Activated T-cell treated with anti-CD3 and anti-CD28 coated beads, Interleukin-2, amount 50 U/mL, for 72 hours (primary cell): ENCODE measurements at regions not wholly inside any gene's neighbourhood (a gene's known extent, or its start where the extent isn't known, plus 50 kb on each side); places are given as distances from the start of the nearest gene placed in this dataset.

ENCODE experiments used
- ATAC-seq, 2 donors: fragments of 150-1000 bp; cut with Tn5 transposase; replicated peaks in 1 of 2; 2 replicates each; pipeline ENCODE4 v1.10.0; 2021; ENCODE audit warnings: moderate library complexity in 2 of 2, mild to moderate bottlenecking in 1 of 2
- DNase-seq, 2 donors: peaks; one replicate each; pipeline ENCODE4 v3.0.0; 2021 to 2022; ENCODE audit warnings: mixed read lengths in 1 of 2
- H3K27ac Mint-ChIP-seq: one replicate; pipeline ENCODE4 v1.8.0; 2022; ENCODE audit warnings: mild to moderate bottlenecking, moderate library complexity, mixed read lengths
- H3K27me3 Mint-ChIP-seq: one replicate; pipeline ENCODE4 v1.8.0; 2022; ENCODE audit warnings: low read depth, mixed read lengths
- H3K36me3 Mint-ChIP-seq, 2 donors: one replicate each; pipeline ENCODE4 v1.8.0; 2022; ENCODE audit warnings: mixed read lengths in 2 of 2, mild to moderate bottlenecking in 1 of 2; ENCODE audit not compliant: insufficient read depth in 2 of 2
- H3K4me1 Mint-ChIP-seq: one replicate; pipeline ENCODE4 v1.8.0; 2022; ENCODE audit warnings: low read depth, mixed read lengths
- H3K4me3 Mint-ChIP-seq, 2 donors: one replicate each; pipeline ENCODE4 v1.8.0; 2022; ENCODE audit warnings: mild to moderate bottlenecking in 2 of 2, mixed read lengths in 2 of 2, moderate library complexity in 2 of 2
- H3K9me3 Mint-ChIP-seq, 2 donors: one replicate each; pipeline ENCODE4 v1.8.0; 2022; ENCODE audit warnings: mixed read lengths in 2 of 2

DNA sequence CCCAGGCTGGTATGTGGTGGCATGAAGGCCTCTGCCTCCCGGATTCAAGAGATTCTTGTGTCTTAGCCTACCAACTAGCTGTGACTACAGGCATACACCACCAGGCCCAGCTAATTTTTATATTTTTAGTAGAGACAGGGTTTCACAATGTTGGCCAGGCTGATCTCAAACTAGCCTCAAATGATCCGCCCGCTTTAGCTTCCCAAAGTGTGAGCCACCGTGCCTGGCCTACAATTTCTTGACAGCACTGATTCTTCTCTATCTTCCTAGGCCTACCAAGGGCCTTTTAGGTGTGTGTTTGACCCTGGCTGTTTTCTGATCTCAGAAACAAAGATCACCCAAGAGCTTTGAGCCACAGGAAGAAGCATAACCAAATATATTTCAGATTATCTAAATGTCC is 540.8 kb upstream of the ADAMTS5 start:
- H3K9me3 Mint-ChIP-seq = peaks cover 0 to 2% of the 10 kb centered on the region in 2 donors
- H3K4me3 Mint-ChIP-seq = no peak overlapping the region
- no peaks in the 10 kb centered on the region for H3K36me3 Mint-ChIP-seq
- ATAC-seq (no peak), DNase-seq (no peak)
- no peaks in the 10 kb centered on the region for H3K4me1 Mint-ChIP-seq
- no peaks in the 10 kb centered on the region for H3K27me3 Mint-ChIP-seq
- H3K27ac Mint-ChIP-seq = no peak overlapping the region

DNA sequence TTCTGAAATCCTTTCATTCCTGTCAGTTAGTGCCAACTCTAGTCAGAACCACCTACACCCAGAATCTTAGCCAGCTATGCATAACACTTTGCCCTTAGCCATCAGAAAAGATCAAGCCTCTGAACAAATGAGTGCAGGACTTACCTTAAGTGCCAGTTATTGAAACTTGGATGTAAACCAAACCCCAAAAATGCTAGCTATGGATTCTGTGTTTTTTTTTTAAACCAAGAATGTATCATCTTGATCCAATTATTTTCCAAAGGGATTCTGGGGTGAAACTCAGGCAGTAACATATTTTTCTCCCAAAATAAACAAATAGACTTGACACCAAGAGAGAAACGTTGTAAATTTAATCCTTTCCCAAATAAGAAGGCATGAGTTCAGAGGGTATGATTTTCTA is 538.6 kb upstream of the ADAMTS5 start:
- Mint-ChIP-seq H3K4me3 (no peak overlapping the region), H3K27me3 (no peaks in the 10 kb centered on the region), H3K27ac (no peak overlapping the region), H3K9me3 (peaks cover 0 to 2% of the 10 kb centered on the region in 2 donors), H3K4me1 (no peaks in the 10 kb centered on the region), H3K36me3 (no peaks in the 10 kb centered on the region)
- ATAC-seq = no peak
- DNase-seq = no peak

DNA sequence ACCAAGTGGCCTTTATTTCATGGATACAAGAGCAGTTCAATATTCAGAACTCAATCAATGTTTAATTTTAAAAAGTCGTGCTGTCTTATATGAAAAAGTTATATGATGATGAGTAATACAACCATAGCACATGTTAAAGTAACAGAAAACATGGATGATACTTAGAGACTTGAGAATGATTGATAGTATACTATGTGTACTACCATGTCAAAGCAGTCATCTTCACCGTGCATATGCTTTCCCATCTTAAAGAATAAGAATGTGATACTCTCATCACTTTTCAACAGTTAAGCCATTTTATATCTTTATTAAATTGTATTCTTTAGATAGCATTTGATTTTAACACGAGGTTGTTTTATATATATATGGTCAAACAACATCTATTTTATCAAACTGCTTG is 535.9 kb upstream of the ADAMTS5 start:
- Mint-ChIP-seq H3K36me3 (no peaks in the 10 kb centered on the region), H3K4me3 (no peak overlapping the region), H3K27me3 (no peaks in the 10 kb centered on the region), H3K27ac (no peak overlapping the region), H3K9me3 (peaks cover 0 to 2% of the 10 kb centered on the region in 2 donors), H3K4me1 (no peaks in the 10 kb centered on the region)
- no peak for DNase-seq
- no peak for ATAC-seq

DNA sequence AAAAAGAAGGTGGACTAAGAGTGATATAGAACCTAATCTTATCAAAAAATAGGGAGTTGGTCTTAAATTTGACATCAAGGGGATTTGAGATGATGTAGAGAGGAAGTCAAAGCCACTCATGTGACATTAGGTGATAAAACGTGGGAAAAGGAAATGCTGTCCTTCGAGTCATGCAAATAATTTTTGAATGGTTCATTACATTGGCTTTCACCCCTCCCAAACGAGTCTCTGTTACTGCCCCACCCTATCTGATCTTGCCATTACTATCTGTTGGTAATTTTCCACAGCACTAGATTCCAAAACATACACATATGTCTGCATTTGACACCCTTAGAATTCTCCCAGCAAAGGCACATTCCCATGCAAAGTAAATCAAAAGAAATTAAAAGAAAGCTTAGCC is 531.1 kb upstream of the ADAMTS5 start:
- H3K27ac Mint-ChIP-seq = no peak overlapping the region
- no peak for ATAC-seq
- H3K36me3 Mint-ChIP-seq = no peaks in the 10 kb centered on the region
- no peaks in the 10 kb centered on the region for H3K4me1 Mint-ChIP-seq
- H3K27me3 Mint-ChIP-seq = no peaks in the 10 kb centered on the region
- H3K4me3 Mint-ChIP-seq = no peak overlapping the region
- no peak for DNase-seq
- no peaks in the 10 kb centered on the region for H3K9me3 Mint-ChIP-seq

GRCh38 chr21:27495836-27496235 is 528.9 kb upstream of the ADAMTS5 start:
- ATAC-seq (no peak), DNase-seq (no peak)
- H3K27me3 Mint-ChIP-seq = no peaks in the 10 kb centered on the region
- H3K4me1 Mint-ChIP-seq = no peaks in the 10 kb centered on the region
- H3K9me3 Mint-ChIP-seq = peaks cover 2 to 3% of the 10 kb centered on the region in 2 donors
- H3K4me3 Mint-ChIP-seq = no peak overlapping the region
- H3K27ac Mint-ChIP-seq = no peak overlapping the region
- no peaks in the 10 kb centered on the region for H3K36me3 Mint-ChIP-seq

GRCh38 chr21:27493542-27493941 is 526.7 kb upstream of the ADAMTS5 start:
- H3K27ac Mint-ChIP-seq = no peak overlapping the region
- H3K4me3 Mint-ChIP-seq = no peak overlapping the region
- ATAC-seq = no peak
- H3K27me3 Mint-ChIP-seq = no peaks in the 10 kb centered on the region
- DNase-seq = no peak
- H3K4me1 Mint-ChIP-seq = no peaks in the 10 kb centered on the region
- H3K9me3 Mint-ChIP-seq = peaks cover 2 to 3% of the 10 kb centered on the region in 2 donors
- no peaks in the 10 kb centered on the region for H3K36me3 Mint-ChIP-seq

DNA sequence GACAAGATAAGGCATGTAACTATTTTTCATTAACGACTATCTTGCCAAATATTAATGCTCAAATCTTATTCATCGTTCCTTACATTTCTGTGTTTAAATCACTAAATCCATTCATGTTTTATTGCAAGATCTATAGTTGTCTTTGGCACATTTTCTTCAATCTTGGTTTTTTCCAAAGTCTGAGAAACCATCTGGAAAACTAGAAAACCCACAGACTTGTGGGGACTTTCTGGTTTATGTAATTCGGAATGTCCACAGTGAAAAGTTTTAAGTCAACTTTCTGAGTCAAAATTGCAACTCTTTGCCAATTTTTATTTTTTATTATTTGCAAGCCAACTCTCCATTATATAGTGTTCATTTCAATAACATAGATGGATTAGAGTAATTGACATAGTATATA is 520.8 kb upstream of the ADAMTS5 start:
- Mint-ChIP-seq H3K9me3 (peaks cover 2 to 5% of the 10 kb centered on the region in 2 donors), H3K4me3 (no peak overlapping the region), H3K27ac (no peak overlapping the region), H3K4me1 (no peaks in the 10 kb centered on the region), H3K27me3 (no peaks in the 10 kb centered on the region), H3K36me3 (no peaks in the 10 kb centered on the region)
- ATAC-seq = no peak
- DNase-seq = no peak

DNA sequence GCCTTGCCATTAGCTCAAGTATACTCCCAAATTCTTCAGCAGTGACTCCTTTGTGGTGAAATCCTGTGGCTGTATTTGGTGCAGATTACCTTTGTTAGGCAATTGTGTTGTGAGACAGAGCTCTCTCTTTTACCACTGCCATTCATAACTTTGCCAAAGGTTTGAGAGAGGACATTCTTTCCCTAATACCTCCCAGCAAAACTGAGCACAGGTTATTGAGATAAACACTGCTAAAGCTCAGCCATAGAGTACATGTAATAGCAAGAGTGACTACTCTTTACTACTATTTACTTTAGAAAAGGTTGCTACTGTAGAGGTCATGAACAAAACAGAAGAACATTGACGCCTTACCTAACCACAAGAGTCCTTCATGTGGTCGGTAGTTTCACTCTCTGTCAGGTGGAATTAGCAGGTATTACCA is 514.0 kb upstream of the ADAMTS5 start:
- ATAC-seq (no peak), DNase-seq (no peak)
- no peaks in the 10 kb centered on the region for H3K27me3 Mint-ChIP-seq
- H3K36me3 Mint-ChIP-seq = peaks cover 0 to 2% of the 10 kb centered on the region in 2 donors
- H3K4me1 Mint-ChIP-seq = no peaks in the 10 kb centered on the region
- H3K4me3 Mint-ChIP-seq = no peak overlapping the region
- peaks cover 4 to 6% of the 10 kb centered on the region in 2 donors for H3K9me3 Mint-ChIP-seq
- no peak overlapping the region for H3K27ac Mint-ChIP-seq

GRCh38 chr21:27477296-27477695 is 510.4 kb upstream of the ADAMTS5 start:
- ATAC-seq (no peak), DNase-seq (no peak)
- Mint-ChIP-seq H3K4me3 (no peak overlapping the region), H3K4me1 (no peaks in the 10 kb centered on the region), H3K36me3 (peaks cover 0 to 2% of the 10 kb centered on the region in 2 donors), H3K9me3 (peaks cover 4 to 7% of the 10 kb centered on the region in 2 donors), H3K27ac (no peak overlapping the region), H3K27me3 (no peaks in the 10 kb centered on the region)

DNA sequence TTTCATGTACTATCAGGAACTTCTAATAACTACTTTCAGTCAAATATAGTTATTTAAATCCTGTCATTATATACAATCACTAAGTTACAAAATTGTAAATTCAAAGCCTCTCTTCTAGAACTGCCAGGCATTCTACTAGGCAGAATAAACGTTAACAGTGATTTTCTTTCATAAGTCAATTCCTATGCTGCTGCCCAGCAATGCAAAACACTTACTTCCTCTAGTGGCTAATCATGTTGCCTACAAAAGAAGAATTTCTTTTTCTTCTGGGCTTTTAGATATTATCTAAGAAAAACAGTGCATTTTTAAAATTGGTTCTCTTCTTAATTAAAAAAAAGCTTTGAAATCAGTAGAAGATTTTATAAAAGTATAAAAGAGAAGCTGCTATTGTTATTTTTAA is 509.8 kb upstream of the ADAMTS5 start:
- Mint-ChIP-seq H3K4me3 (no peak overlapping the region), H3K9me3 (peaks cover 0 to 3% of the 10 kb centered on the region in 2 donors), H3K27me3 (no peaks in the 10 kb centered on the region), H3K27ac (no peak overlapping the region), H3K36me3 (no peaks in the 10 kb centered on the region), H3K4me1 (no peaks in the 10 kb centered on the region)
- ATAC-seq (no peak), DNase-seq (no peak)

DNA sequence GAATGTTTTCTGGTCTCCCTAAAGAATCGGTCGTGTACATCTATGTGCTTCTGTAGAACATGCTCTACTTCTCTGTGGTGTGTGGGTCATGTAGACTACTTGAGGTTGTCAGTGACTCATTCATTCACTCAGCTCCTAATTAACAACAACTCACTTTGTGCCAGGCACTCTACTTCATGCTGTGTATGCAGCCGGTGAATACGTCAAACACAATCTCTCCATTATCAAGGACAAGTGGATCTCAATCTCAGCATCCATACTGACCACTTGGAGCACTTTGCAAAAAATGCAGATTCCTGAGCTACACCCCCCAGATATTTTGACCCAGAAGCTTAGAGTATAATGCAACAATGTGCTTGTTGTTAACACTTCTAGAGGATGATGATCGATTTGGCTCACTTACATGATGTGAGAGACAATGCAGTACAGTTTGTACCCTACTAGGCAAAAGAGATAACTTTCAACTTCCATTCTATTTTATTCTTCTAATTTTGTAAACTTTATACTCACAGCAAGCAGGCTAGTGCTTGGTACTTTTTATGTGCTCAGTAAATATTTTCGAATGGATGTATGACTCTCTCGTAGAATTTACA is 508.6 kb upstream of the ADAMTS5 start:
- H3K27ac Mint-ChIP-seq = no peak overlapping the region
- DNase-seq (no peak), ATAC-seq (no peak)
- H3K36me3 Mint-ChIP-seq = peaks cover 0 to under 1% of the 10 kb centered on the region in 2 donors
- no peaks in the 10 kb centered on the region for H3K4me1 Mint-ChIP-seq
- H3K4me3 Mint-ChIP-seq = no peak overlapping the region
- H3K27me3 Mint-ChIP-seq = no peaks in the 10 kb centered on the region
- peaks cover 2 to 5% of the 10 kb centered on the region in 2 donors for H3K9me3 Mint-ChIP-seq

GRCh38 chr21:27467366-27467765 is 500.5 kb upstream of the ADAMTS5 start:
- H3K4me3 Mint-ChIP-seq = no peak overlapping the region
- no peaks in the 10 kb centered on the region for H3K27me3 Mint-ChIP-seq
- H3K4me1 Mint-ChIP-seq = no peaks in the 10 kb centered on the region
- no peak for DNase-seq
- peaks cover 0 to 3% of the 10 kb centered on the region in 2 donors for H3K36me3 Mint-ChIP-seq
- H3K27ac Mint-ChIP-seq = no peak overlapping the region
- ATAC-seq = no peak
- peaks cover 3 to 11% of the 10 kb centered on the region in 2 donors for H3K9me3 Mint-ChIP-seq

- DNase-seq = no peak
- ATAC-seq = no peak
- Mint-ChIP-seq H3K36me3 (peaks cover 0 to 3% of the 10 kb centered on the region in 2 donors), H3K4me3 (no peak overlapping the region), H3K27ac (no peak overlapping the region), H3K27me3 (no peaks in the 10 kb centered on the region), H3K9me3 (peaks cover 1 to 11% of the 10 kb centered on the region in 2 donors), H3K4me1 (no peaks in the 10 kb centered on the region)
Measured at GRCh38 chr21:27466140-27466539, 499.3 kb upstream of the ADAMTS5 start.

DNA sequence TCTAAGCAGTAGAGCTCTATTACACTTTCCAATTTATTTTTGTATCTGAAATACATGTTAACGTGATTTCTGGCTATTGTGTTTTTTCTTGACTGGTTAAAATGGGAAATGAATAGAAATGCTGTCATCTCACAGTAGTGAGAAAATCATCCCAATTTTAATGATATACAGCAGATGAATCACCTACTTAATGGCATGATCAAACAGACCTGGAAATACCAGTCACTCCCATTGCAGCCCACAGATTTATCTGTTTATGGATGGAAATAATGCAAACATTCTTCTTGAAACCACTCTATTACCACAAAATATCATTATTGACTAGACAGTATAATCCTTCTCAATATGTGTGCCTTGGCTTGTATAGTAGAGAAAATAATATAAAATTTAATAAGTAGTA is 497.8 kb upstream of the ADAMTS5 start:
- Mint-ChIP-seq H3K27me3 (no peaks in the 10 kb centered on the region), H3K9me3 (peaks cover 1 to 3% of the 10 kb centered on the region in 2 donors), H3K4me3 (no peak overlapping the region), H3K36me3 (no peaks in the 10 kb centered on the region), H3K27ac (no peak overlapping the region), H3K4me1 (no peaks in the 10 kb centered on the region)
- no peak for ATAC-seq
- no peak for DNase-seq
